Heart right ventricle (tissue), 16 donors: ENCODE measurements at regions not wholly inside any gene's neighbourhood (a gene's known extent, or its start where the extent isn't known, plus 50 kb on each side); places are given as distances from the start of the nearest gene placed in this dataset.
A peak's percentile ranks its signal among the peaks of the same experiment; 100 is the strongest.

Experiments used
- ATAC-seq, 8 donors: fragments of 200-7000 bp; cut with Tn5 transposase; one replicate each; pipeline ENCODE4 v1.9.1; 2020; ENCODE audit warnings: mild to moderate bottlenecking in 8 of 8, moderate library complexity in 8 of 8, moderate number of reproducible peaks in 1 of 8
- DNase-seq, 2 donors: peaks; one replicate each; pipeline ENCODE4 v3.0.0-alpha.2; 2020
- H3K27ac ChIP-seq, 10 donors: fragments of 200-600 bp; sonication (generic) in 2 of 10; one replicate each; pipeline versions ENCODE4 v1.5.0 to v1.8.0; 2020 to 2022; ENCODE audit warnings: mild to moderate bottlenecking in 3 of 10
- H3K27me3 ChIP-seq, 7 donors: fragments of 200-600 bp; one replicate each; pipeline ENCODE4 v1.8.0; 2021 to 2022; ENCODE audit warnings: mild to moderate bottlenecking in 2 of 7
- H3K36me3 ChIP-seq, 9 donors: fragments of 200-600 bp; sonication (generic) in 1 of 9; one replicate each; pipeline versions ENCODE4 v1.5.0 to v1.8.0; 2020 to 2022; ENCODE audit warnings: mild to moderate bottlenecking in 2 of 9
- H3K4me1 ChIP-seq, 9 donors: fragments of 200-600 bp; sonication (generic) in 1 of 9; one replicate each; pipeline versions ENCODE4 v1.5.0 to v1.8.0; 2020 to 2022; ENCODE audit warnings: mild to moderate bottlenecking in 4 of 9
- H3K4me3 ChIP-seq, 10 donors: fragments of 200-600 bp; sonication (generic) in 2 of 10; one replicate each; pipeline versions ENCODE4 v1.5.0 to v1.8.0; 2020 to 2022; ENCODE audit warnings: mild to moderate bottlenecking in 7 of 10, moderate library complexity in 2 of 10
- H3K9me3 ChIP-seq, 11 donors: fragments of 200-600 bp in 10 of 11; sonication (generic) in 2 of 11; one replicate each; pipeline versions ENCODE4 v1.5.0 to v1.8.0; 2013 to 2022; ENCODE audit warnings: mild to moderate bottlenecking in 2 of 11, control low read depth in 1 of 11, moderate library complexity in 1 of 11
- WGBS, 2 donors: extraction: QIAGEN DNeasy Blood & Tissue Kit; methylation state at CpG; one replicate each; pipeline ENCODE4 v1.1.7; 2013; ENCODE audit warnings: inconsistent platforms in 1 of 2; 5-methylcytosine and 5-hydroxymethylcytosine counted together
- intact Hi-C, 10 donors: fragments of 100-400 bp; cut with DNase I; formaldehyde crosslinking; loops; one replicate each; pipeline versions ENCODE4 v1.11.1 to v1.14.2; 2022
- TF ChIP-seq, protein P1 (sequence below), 9 donors: fragments of 200-600 bp; sonication (generic) in 2 of 9; IDR thresholded peaks; one replicate each; pipeline versions ENCODE4 v1.5.0 to v1.8.0; 2021 to 2022; ENCODE audit warnings: antibody characterized with exemption in 9 of 9, mild to moderate bottlenecking in 5 of 9, moderate library complexity in 1 of 9
- donor health status: Arrhythmogenic right ventricular cardiomyopathy.
- donor health status: ischemic (EF 13 %, LVEDD 7.1; RV severe dilation, severe dysfunction).
- donor health status: healthy with polysubstance abuse.
- donor health status: DM: no; HTN: yes; CAD: no.
- donor health status: DM: no; HTN: no; CAD: no.
- donor health status: ischemic (EF 25% LVEDD 6.9; RV normal size, moderate dysfunction).
- donor health status: ischemic (EF 25% LVEDD 5.7; RV mildly dilated, moderate dysfunction).
- donor health status: healthy.
- donor health status: DM: yes; HTN: yes; CAD: no.
- donor health status: Ischemic cardiomyopathy.
- donor health status: ischemic (EF 35%, LVEDD 5.7; RV mildly dilated, moderate dysfunction).
- donor health status: nonischemic (EF 11% LVEDD 7.7; RV severe dilation, severe dysfunction).
- donor health status: DM: yes; HTN: yes; CAD: no.
- donor health status: PGD.
- donor health status: ischemic (EF 29% LVEDD 5.4; RV normal size, mild dysfunction).
- donor health status: nonischemic (EF 23%, LVEDD 6.1; RV moderate dilation, normal function).

DNA sequence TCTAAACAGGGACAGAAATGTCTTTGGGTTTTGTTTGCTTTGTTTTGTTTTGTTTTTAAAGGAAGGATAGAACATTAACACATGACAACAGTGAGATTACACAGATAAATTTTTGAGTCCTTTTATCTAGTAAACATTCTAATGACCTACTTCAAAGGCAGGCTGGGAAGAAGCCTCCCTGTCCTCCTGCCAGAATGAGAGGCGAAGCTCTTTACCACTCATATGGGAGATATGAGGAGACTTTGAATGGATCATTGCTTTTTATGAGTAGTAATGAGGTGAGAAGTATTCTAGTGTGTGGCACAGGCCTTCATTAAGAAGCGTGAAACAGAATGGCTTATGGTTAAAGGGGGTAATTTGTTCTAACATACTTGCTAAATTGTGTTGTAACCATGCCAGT, 172.0 kb downstream of the FBXO8 start:
- Histone ChIP-seq H3K27ac (no peak overlapping the region), H3K27me3 (peaks cover 0 to 7% (median 0%) of the 10 kb centered on the region in 7 donors), H3K36me3 (no peaks in the 10 kb centered on the region), H3K9me3 (no peaks in the 10 kb centered on the region), H3K4me3 (no peak overlapping the region), H3K4me1 (peaks cover 0 to 2% (median 0%) of the 10 kb centered on the region in 9 donors)
- ATAC-seq: no peak
- intact Hi-C loops: loop anchor here in 1 of 10 donors (10.0 kb wide), 1 partner anchor 107 kb away; no protein-coding TSS in a partner anchor
- TF ChIP-seq, protein P1, sequence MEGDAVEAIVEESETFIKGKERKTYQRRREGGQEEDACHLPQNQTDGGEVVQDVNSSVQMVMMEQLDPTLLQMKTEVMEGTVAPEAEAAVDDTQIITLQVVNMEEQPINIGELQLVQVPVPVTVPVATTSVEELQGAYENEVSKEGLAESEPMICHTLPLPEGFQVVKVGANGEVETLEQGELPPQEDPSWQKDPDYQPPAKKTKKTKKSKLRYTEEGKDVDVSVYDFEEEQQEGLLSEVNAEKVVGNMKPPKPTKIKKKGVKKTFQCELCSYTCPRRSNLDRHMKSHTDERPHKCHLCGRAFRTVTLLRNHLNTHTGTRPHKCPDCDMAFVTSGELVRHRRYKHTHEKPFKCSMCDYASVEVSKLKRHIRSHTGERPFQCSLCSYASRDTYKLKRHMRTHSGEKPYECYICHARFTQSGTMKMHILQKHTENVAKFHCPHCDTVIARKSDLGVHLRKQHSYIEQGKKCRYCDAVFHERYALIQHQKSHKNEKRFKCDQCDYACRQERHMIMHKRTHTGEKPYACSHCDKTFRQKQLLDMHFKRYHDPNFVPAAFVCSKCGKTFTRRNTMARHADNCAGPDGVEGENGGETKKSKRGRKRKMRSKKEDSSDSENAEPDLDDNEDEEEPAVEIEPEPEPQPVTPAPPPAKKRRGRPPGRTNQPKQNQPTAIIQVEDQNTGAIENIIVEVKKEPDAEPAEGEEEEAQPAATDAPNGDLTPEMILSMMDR (IDR thresholded peaks at IDR 0.05): no peak
- 81 to 83% methylated on average over 2 of the region's 2 CpGs for WGBS, 2 donors
- no peak for DNase-seq

- DNase-seq (no peak), ATAC-seq (peak in 1 of 8 donors; percentile 51)
- Histone ChIP-seq H3K36me3 (no peaks in the 10 kb centered on the region), H3K9me3 (no peaks in the 10 kb centered on the region), H3K27ac (no peak overlapping the region), H3K4me1 (peaks cover 0 to 2% (median 0%) of the 10 kb centered on the region in 9 donors), H3K27me3 (peaks cover 0 to 7% (median 0%) of the 10 kb centered on the region in 7 donors), H3K4me3 (no peak overlapping the region)
- intact Hi-C loops: loop anchor here in 1 of 10 donors (10.0 kb wide), 1 partner anchor 105 kb away; no protein-coding TSS in a partner anchor
- TF ChIP-seq, protein P1 (IDR thresholded peaks at IDR 0.05): no peak
- WGBS, 2 donors: 75% methylated on average over 9 of the region's 9 CpGs
Measured at GRCh38 chr4:174110180-174110579, 173.3 kb downstream of the FBXO8 start.

- H3K36me3 ChIP-seq: no peaks in the 10 kb centered on the region
- H3K4me3 ChIP-seq: no peak overlapping the region
- intact Hi-C loops: no loop called here
- DNase-seq: no peak
- ATAC-seq: no peak
- WGBS, 2 donors: 53 to 54% methylated on average over 6 of the region's 6 CpGs
- peaks cover 0 to 7% (median 0%) of the 10 kb centered on the region in 7 donors for H3K27me3 ChIP-seq
- no peaks in the 10 kb centered on the region for H3K9me3 ChIP-seq
- no peak overlapping the region for H3K27ac ChIP-seq
- H3K4me1 ChIP-seq: peaks cover 0 to 2% (median 0%) of the 10 kb centered on the region in 9 donors
- TF ChIP-seq, protein P1 (IDR thresholded peaks at IDR 0.05): no peak
Measured at GRCh38 chr4:174107746-174108354, 175.6 kb downstream of the FBXO8 start.

DNA sequence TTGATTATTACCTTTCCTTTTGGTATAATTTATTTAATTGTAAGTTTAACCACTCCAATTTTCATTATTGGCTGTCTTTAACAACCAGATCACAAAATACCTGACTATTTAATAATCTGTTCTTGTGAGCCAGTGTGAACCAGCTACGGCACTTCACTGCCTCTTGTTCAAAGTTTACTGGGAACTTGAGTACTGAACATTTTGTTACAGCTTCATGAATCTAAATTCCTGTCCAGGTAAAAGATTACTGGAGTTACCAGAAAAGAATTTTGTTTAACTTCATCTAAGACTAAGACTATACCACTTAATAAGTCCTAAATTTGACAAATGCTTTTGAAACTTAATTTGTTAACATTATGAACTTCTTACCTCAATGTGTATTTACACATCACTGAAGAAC, 178.3 kb downstream of the FBXO8 start:
- Histone ChIP-seq H3K9me3 (no peaks in the 10 kb centered on the region), H3K27me3 (peaks cover 0 to 7% (median 0%) of the 10 kb centered on the region in 7 donors), H3K4me3 (no peak overlapping the region), H3K36me3 (no peaks in the 10 kb centered on the region), H3K27ac (no peak overlapping the region), H3K4me1 (peaks cover 0 to 2% (median 0%) of the 10 kb centered on the region in 9 donors)
- intact Hi-C loops: no loop called here
- ATAC-seq (no peak), DNase-seq (no peak)
- WGBS, 2 donors: 84 to 95% methylated on average over 1 of the region's 1 CpG
- TF ChIP-seq, protein P1 (IDR thresholded peaks at IDR 0.05): no peak
